ENCODE measurements at regions not wholly inside any gene's neighbourhood (a gene's known extent, or its start where the extent isn't known, plus 50 kb on each side); places are given as distances from the start of the nearest gene placed in this dataset.

DNA sequence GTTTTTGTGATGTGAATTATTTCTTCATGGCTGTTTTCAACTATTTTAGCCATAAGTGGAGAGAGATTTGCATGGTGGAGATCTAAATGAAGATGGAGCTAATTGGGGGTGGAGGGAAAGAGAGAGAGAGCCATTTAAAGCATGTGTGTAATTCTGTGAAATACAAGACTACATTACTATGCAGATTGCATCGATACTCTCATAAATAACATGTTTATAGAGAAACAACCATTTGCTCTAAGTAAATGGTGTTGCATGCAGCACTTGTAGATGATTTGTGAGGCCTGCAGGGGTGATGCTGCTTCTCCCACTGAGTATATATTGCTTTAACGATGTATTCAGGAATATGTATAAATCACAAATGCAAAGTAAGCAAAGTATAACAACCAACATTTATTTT lies 270.2 kb upstream of the RIOK2 start:
- no peaks in the 10 kb centered on the region for H3K9me3 ChIP-seq (replicated peaks)
- H3K36me3 ChIP-seq: no peaks in the 10 kb centered on the region
- no peak overlapping the region for H3K4me3 ChIP-seq
- no peaks in the 10 kb centered on the region for H3K27me3 ChIP-seq (ENCODE audit: low read depth)
- TF ChIP-seq, protein P1, sequence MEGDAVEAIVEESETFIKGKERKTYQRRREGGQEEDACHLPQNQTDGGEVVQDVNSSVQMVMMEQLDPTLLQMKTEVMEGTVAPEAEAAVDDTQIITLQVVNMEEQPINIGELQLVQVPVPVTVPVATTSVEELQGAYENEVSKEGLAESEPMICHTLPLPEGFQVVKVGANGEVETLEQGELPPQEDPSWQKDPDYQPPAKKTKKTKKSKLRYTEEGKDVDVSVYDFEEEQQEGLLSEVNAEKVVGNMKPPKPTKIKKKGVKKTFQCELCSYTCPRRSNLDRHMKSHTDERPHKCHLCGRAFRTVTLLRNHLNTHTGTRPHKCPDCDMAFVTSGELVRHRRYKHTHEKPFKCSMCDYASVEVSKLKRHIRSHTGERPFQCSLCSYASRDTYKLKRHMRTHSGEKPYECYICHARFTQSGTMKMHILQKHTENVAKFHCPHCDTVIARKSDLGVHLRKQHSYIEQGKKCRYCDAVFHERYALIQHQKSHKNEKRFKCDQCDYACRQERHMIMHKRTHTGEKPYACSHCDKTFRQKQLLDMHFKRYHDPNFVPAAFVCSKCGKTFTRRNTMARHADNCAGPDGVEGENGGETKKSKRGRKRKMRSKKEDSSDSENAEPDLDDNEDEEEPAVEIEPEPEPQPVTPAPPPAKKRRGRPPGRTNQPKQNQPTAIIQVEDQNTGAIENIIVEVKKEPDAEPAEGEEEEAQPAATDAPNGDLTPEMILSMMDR (IDR thresholded peaks at IDR 0.05; ENCODE audit: borderline replicate concordance): no peak
- DNase-seq: no peak
- intact Hi-C loops (cut with micrococcal nuclease): no loop called here
- H3K4me1 ChIP-seq: no peaks in the 10 kb centered on the region
- H3K27ac ChIP-seq (replicated peaks): no peak overlapping the region

DNA sequence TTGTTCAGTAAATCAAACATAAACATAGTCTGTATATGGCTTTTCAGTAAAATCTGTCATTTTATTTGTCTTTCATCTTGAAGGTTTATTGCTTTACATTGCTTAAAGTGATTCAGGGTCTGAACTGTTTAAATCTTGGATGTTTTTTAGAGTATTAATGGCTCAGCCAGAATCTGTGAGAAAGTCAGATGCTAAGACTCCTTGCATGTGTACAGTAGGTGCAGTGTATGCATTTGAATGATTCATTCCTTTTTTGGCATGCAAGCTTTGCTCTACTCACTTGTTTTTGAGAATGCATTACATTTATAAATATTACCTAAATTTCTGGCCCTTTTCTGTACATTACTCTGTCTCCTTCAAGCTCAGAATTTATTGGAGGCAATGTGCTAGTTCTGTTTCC lies 271.0 kb upstream of the RIOK2 start:
- Histone ChIP-seq H3K27ac (replicated peaks) (no peak overlapping the region), H3K4me3 (no peak overlapping the region), H3K36me3 (no peaks in the 10 kb centered on the region), H3K9me3 (replicated peaks) (no peaks in the 10 kb centered on the region), H3K27me3 (ENCODE audit: low read depth) (no peaks in the 10 kb centered on the region), H3K4me1 (no peaks in the 10 kb centered on the region)
- TF ChIP-seq, protein P1 (IDR thresholded peaks at IDR 0.05; ENCODE audit: borderline replicate concordance): no peak
- intact Hi-C loops (cut with micrococcal nuclease): no loop called here
- DNase-seq: no peak

DNA sequence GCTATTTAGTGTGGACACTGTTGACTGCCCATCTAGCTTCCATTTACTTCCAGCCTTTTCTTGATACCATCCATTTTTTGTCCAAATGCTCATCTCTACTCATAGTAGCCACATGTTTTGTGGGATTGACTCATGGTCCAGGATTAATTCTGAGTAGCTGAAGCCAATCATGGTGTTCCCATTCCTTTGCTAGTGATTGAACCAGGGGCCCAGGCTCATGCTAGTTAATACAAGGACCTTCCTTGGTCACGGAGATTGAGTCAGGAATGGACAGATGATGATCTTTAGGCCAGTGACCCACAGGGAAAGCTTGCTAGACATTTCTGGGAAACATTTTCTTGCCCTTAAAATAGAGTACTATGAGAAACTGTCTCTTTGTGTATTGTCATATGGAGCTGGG lies 272.9 kb upstream of the RIOK2 start:
- H3K36me3 ChIP-seq: no peaks in the 10 kb centered on the region
- no peaks in the 10 kb centered on the region for H3K9me3 ChIP-seq (replicated peaks)
- H3K27ac ChIP-seq (replicated peaks): no peak overlapping the region
- H3K4me1 ChIP-seq: no peaks in the 10 kb centered on the region
- intact Hi-C loops (cut with micrococcal nuclease): no loop called here
- no peak overlapping the region for H3K4me3 ChIP-seq
- TF ChIP-seq, protein P1 (IDR thresholded peaks at IDR 0.05; ENCODE audit: borderline replicate concordance): no peak
- DNase-seq: no peak
- no peaks in the 10 kb centered on the region for H3K27me3 ChIP-seq (ENCODE audit: low read depth)

DNA sequence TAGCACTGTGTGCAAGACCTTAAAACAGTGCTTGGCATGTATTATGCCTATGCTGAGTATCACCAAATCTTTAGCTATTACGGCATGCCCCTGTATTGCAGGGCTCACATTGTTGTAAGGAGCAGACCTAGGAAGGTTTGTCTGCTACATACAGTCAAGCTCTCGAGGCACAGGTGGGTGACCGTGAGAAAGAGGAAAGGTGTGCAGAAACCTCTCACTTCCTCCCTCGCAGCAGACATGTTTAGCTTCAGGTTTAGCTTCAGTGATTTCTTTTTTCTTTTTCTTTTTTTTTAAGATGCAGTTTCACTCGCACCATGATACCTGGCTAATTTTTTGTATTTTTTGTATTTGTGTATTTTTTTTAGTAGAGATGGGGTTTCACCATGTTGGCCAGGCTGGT lies 275.8 kb upstream of the RIOK2 start:
- Histone ChIP-seq H3K36me3 (no peaks in the 10 kb centered on the region), H3K27ac (replicated peaks) (no peak overlapping the region), H3K9me3 (replicated peaks) (no peaks in the 10 kb centered on the region), H3K4me1 (no peaks in the 10 kb centered on the region), H3K4me3 (no peak overlapping the region), H3K27me3 (ENCODE audit: low read depth) (no peaks in the 10 kb centered on the region)
- intact Hi-C loops (cut with micrococcal nuclease): no loop called here
- no peak for DNase-seq
- TF ChIP-seq, protein P1 (IDR thresholded peaks at IDR 0.05; ENCODE audit: borderline replicate concordance): no peak

DNA sequence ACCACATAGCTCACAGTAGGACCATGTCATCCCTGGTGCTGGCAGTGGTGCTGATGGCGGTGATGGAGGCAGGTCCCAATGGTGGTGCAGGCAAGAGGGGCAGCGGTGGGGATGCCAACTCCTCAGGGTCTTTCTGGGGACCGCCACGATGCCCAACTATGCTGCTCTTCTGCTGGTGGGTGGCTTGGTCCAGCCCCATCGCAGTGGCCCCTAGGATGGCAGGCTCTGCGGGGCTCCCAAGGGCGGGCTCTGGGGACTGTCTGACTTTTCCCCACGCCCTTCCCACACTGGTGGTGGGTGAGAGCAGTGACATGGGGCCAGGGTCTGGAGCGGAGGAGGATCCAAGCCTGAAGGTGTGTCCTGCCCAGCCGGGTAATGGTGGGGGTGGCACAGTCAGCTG lies 288.9 kb upstream of the RIOK2 start:
- no peaks in the 10 kb centered on the region for H3K27me3 ChIP-seq (ENCODE audit: low read depth)
- intact Hi-C loops (cut with micrococcal nuclease): no loop called here
- H3K36me3 ChIP-seq: no peaks in the 10 kb centered on the region
- H3K27ac ChIP-seq (replicated peaks): no peak overlapping the region
- no peaks in the 10 kb centered on the region for H3K4me1 ChIP-seq
- no peak overlapping the region for H3K4me3 ChIP-seq
- peaks cover 47% of the 10 kb centered on the region for H3K9me3 ChIP-seq (replicated peaks)
- TF ChIP-seq, protein P1 (IDR thresholded peaks at IDR 0.05; ENCODE audit: borderline replicate concordance): no peak
- DNase-seq: no peak

GRCh38 chr5:97475847-97476246 lies 292.8 kb upstream of the RIOK2 start:
- TF ChIP-seq, protein P1 (IDR thresholded peaks at IDR 0.05; ENCODE audit: borderline replicate concordance): no peak

More at GRCh38 chr5:97475847-97476246, 292.8 kb upstream of the RIOK2 start:
- Histone ChIP-seq H3K4me3 (no peak overlapping the region), H3K27me3 (ENCODE audit: low read depth) (no peaks in the 10 kb centered on the region), H3K27ac (replicated peaks) (no peak overlapping the region), H3K4me1 (no peaks in the 10 kb centered on the region), H3K36me3 (no peaks in the 10 kb centered on the region), H3K9me3 (replicated peaks) (peaks cover 15% of the 10 kb centered on the region)
- intact Hi-C loops (cut with micrococcal nuclease): no loop called here
- DNase-seq: no peak
